ENCODE measurements at regions not wholly inside any gene's neighbourhood (a gene's known extent, or its start where the extent isn't known, plus 50 kb on each side); places are given as distances from the start of the nearest gene placed in this dataset.
A peak's percentile ranks its signal among the peaks of the same experiment; 100 is the strongest.

DNA sequence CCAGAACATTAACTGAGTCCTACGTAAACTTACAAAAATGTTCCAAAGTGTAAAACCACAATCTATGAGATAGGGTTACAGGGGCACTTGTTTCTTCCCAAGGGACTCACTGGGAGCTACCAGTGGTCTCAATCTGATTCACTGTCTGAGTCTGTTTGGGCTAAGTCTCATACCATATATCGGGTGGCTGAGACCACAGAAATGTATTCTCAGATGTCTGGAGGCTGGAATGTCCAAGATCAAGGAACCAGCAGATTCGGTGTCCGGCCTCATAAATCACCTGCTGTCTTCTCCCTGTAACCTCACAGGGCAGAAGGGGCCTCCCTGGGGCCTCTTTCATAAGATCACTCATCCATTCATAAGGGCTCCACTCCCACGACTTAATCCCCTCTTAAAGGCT is 616.3 kb upstream of the TMEM132C start:
- H3K4me3 ChIP-seq (replicated peaks in 1 of 2; ENCODE audit: low read depth in 2 of 2, low read length in 2 of 2), result no peak overlapping the region
- DNase-seq (ENCODE audit: low read depth in 2 of 2), result peak in 1 of 2 donors; percentile 5
- TF ChIP-seq, protein P1, sequence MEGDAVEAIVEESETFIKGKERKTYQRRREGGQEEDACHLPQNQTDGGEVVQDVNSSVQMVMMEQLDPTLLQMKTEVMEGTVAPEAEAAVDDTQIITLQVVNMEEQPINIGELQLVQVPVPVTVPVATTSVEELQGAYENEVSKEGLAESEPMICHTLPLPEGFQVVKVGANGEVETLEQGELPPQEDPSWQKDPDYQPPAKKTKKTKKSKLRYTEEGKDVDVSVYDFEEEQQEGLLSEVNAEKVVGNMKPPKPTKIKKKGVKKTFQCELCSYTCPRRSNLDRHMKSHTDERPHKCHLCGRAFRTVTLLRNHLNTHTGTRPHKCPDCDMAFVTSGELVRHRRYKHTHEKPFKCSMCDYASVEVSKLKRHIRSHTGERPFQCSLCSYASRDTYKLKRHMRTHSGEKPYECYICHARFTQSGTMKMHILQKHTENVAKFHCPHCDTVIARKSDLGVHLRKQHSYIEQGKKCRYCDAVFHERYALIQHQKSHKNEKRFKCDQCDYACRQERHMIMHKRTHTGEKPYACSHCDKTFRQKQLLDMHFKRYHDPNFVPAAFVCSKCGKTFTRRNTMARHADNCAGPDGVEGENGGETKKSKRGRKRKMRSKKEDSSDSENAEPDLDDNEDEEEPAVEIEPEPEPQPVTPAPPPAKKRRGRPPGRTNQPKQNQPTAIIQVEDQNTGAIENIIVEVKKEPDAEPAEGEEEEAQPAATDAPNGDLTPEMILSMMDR (IDR thresholded peaks at IDR 0.05; ENCODE audit: low read depth, low read length), result no peak

DNA sequence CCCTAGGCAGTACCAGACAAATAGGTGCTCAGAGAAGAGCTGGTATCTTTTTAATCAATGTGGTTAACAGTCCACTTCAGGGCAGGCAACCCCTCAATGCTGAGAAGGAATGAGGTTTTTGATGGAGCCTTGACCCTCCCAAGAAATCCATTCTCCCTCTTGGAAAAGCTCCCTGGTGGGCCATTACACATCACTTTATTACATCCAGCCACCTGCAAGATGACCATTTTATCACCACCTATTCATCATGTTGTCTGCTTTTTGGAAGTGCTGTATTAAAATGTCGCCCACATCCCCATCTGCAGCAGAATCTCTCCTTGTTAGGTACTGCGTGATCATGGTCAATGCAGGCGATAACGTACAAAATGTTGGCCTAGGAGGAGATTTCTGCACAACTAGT is 614.7 kb upstream of the TMEM132C start:
- no peak for DNase-seq (ENCODE audit: low read depth in 2 of 2)
- H3K4me3 ChIP-seq (replicated peaks in 1 of 2; ENCODE audit: low read depth in 2 of 2, low read length in 2 of 2), result no peak overlapping the region
- TF ChIP-seq, protein P1 (IDR thresholded peaks at IDR 0.05; ENCODE audit: low read depth, low read length), result no peak

- TF ChIP-seq, protein P1 (IDR thresholded peaks at IDR 0.05; ENCODE audit: low read depth, low read length), result no peak
- no peak for DNase-seq (ENCODE audit: low read depth in 2 of 2)
Observed at GRCh38 chr12:127654383-127654985, 612.5 kb upstream of the TMEM132C start.

GRCh38 chr12:127655691-127656090 is 611.3 kb upstream of the TMEM132C start:
- peak in 1 of 2 donors; percentile 10 for DNase-seq (ENCODE audit: low read depth in 2 of 2)
- TF ChIP-seq, protein P1 (IDR thresholded peaks at IDR 0.05; ENCODE audit: low read depth, low read length), result no peak
- H3K4me3 ChIP-seq (replicated peaks in 1 of 2; ENCODE audit: low read depth in 2 of 2, low read length in 2 of 2), result no peak overlapping the region

More at GRCh38 chr12:127654383-127654985, 612.5 kb upstream of the TMEM132C start:
- no peak overlapping the region for H3K4me3 ChIP-seq (replicated peaks in 1 of 2; ENCODE audit: low read depth in 2 of 2, low read length in 2 of 2)

GRCh38 chr12:127656266-127656665 is 610.7 kb upstream of the TMEM132C start:
- no peak overlapping the region for H3K4me3 ChIP-seq (replicated peaks in 1 of 2; ENCODE audit: low read depth in 2 of 2, low read length in 2 of 2)
- no peak for DNase-seq (ENCODE audit: low read depth in 2 of 2)
- TF ChIP-seq, protein P1 (IDR thresholded peaks at IDR 0.05; ENCODE audit: low read depth, low read length), result no peak

- no peak for DNase-seq (ENCODE audit: low read depth in 2 of 2)
- TF ChIP-seq, protein P1 (IDR thresholded peaks at IDR 0.05; ENCODE audit: low read depth, low read length), result no peak
Observed at GRCh38 chr12:127657036-127657435, 609.9 kb upstream of the TMEM132C start.

DNA sequence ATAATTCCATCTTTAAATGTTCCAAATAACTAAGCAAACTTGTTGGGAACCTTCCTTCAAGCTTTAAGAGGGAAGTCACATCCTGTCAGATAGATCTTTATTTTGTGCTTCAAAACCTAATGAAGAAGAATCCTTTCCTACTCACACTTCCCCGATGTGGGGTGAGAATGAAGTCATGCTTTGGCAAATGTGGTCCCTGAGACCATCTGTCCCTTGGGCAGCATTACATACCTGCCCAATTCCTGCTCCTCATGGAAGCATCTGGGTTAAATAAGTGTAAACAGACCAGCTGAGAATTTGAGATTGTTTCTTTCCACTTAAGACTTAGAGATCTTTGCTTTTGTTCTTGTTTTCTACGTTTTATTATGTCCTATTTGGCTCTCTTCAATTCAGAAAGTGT is 606.0 kb upstream of the TMEM132C start:
- no peak for DNase-seq (ENCODE audit: low read depth in 2 of 2)
- TF ChIP-seq, protein P1 (IDR thresholded peaks at IDR 0.05; ENCODE audit: low read depth, low read length), result no peak
- H3K4me3 ChIP-seq (replicated peaks in 1 of 2; ENCODE audit: low read depth in 2 of 2, low read length in 2 of 2), result no peak overlapping the region

More at GRCh38 chr12:127657036-127657435, 609.9 kb upstream of the TMEM132C start:
- H3K4me3 ChIP-seq (replicated peaks in 1 of 2; ENCODE audit: low read depth in 2 of 2, low read length in 2 of 2), result no peak overlapping the region

Measured in cardiac fibroblast (primary cell).